Esophagus squamous epithelium (tissue), 5 donors: ENCODE measurements at regions not wholly inside any gene's neighbourhood (a gene's known extent, or its start where the extent isn't known, plus 50 kb on each side); places are given as distances from the start of the nearest gene placed in this dataset.

Experiments
- DNase-seq: peaks from one replicate; lab custom pipeline; 2025; lab: John Stamatoyannopoulos, UW
- H3K27ac ChIP-seq, 4 donors: fragments of 200-600 bp; sonication (generic); one replicate each; pipeline ENCODE4 v1.5.1; 2016 to 2019; ENCODE audit warnings: mild to moderate bottlenecking in 1 of 4
- H3K27me3 ChIP-seq, 4 donors: fragments of 200-600 bp; sonication (generic); 1 replicate in 3 of 4; 2 replicates in 1 of 4; pipeline versions ENCODE4 v1.5.1 to v1.6.0; 2017 to 2021; ENCODE audit warnings: antibody characterized with exemption in 1 of 4
- H3K36me3 ChIP-seq, 3 donors: fragments of 200-600 bp; sonication (generic); one replicate each; pipeline ENCODE4 v1.5.1; 2016 to 2019
- H3K4me1 ChIP-seq, 3 donors: fragments of 200-600 bp; sonication (generic); one replicate each; pipeline ENCODE4 v1.5.1; 2017 to 2019
- H3K4me3 ChIP-seq, 4 donors: fragments of 200-600 bp; sonication (generic); 1 replicate in 3 of 4; 2 replicates in 1 of 4; pipeline ENCODE4 v1.5.1; 2016 to 2019; ENCODE audit warnings: mild to moderate bottlenecking in 2 of 4, moderate library complexity in 1 of 4
- H3K9me3 ChIP-seq, 3 donors: fragments of 200-600 bp; sonication (generic); one replicate each; pipeline ENCODE4 v1.5.1; 2016 to 2019
- POLR2A ChIP-seq, 4 donors: fragments of 450-650 bp; IDR thresholded peaks; one replicate each; pipeline ENCODE4 v1.6.1; 2017; ENCODE audit warnings: antibody characterized with exemption in 4 of 4, mild to moderate bottlenecking in 4 of 4, moderate library complexity in 3 of 4
- WGBS, 2 donors: methylation state at CpG; one replicate each; pipeline ENCODE4 v1.1.5; 2018; 5-methylcytosine and 5-hydroxymethylcytosine counted together
- intact Hi-C: fragments of 100-400 bp; cut with DNase I; formaldehyde crosslinking; loops from one replicate; pipeline ENCODE4 v1.15.0; 2022
- TF ChIP-seq, protein P1 (sequence below), 6 experiments: fragments of 450-650 bp in 4 of 6; fragments of 200-600 bp in 2 of 6; sonication (generic) in 2 of 6; IDR thresholded peaks; one replicate each; pipeline ENCODE4 v1.5.1; 2016 to 2019; ENCODE audit warnings: antibody characterized with exemption in 6 of 6, mild to moderate bottlenecking in 4 of 6, moderate library complexity in 4 of 6
- donor health status: DM: yes; HTN: yes; CAD: no.

DNA sequence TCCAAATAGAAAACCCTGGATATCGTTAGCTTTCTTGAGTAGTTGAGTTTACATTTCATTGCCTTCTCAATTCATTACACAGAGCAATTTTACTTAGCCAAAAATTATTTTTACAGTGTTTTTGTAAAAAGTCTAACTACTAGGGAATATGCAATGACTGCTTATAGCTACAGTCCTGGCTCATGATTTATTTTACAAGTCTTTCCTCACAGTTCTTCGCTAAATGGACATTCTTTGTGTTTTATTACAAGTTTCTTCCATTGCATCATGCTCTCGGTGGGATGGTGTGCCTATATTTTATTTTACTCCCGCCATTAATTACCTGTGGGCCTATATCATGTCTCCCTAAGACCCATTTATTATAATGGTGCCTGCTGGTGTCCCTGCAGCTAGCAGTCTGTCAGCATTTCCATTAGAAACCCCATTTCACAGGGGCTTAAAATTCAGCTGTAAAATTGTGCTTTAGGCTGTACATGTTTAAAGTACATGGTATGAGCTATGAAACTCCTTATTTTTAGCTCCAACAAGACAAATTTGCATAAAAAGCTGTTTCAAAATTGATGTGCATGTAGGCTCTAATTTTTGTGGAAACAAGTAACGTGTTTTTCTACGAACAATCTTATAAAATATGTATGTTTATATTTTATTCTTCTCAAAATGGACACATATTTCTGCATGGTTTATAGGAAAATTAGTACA, 227.4 kb downstream of the SLC7A11 start:
- 73 to 80% methylated on average over 6 of the region's 6 CpGs for WGBS, 2 donors
- no peak for DNase-seq
- no peak overlapping the region for H3K4me3 ChIP-seq
- no peaks in the 10 kb centered on the region for H3K9me3 ChIP-seq
- H3K27ac ChIP-seq, result no peak overlapping the region
- no peaks in the 10 kb centered on the region for H3K4me1 ChIP-seq
- TF ChIP-seq, protein P1, sequence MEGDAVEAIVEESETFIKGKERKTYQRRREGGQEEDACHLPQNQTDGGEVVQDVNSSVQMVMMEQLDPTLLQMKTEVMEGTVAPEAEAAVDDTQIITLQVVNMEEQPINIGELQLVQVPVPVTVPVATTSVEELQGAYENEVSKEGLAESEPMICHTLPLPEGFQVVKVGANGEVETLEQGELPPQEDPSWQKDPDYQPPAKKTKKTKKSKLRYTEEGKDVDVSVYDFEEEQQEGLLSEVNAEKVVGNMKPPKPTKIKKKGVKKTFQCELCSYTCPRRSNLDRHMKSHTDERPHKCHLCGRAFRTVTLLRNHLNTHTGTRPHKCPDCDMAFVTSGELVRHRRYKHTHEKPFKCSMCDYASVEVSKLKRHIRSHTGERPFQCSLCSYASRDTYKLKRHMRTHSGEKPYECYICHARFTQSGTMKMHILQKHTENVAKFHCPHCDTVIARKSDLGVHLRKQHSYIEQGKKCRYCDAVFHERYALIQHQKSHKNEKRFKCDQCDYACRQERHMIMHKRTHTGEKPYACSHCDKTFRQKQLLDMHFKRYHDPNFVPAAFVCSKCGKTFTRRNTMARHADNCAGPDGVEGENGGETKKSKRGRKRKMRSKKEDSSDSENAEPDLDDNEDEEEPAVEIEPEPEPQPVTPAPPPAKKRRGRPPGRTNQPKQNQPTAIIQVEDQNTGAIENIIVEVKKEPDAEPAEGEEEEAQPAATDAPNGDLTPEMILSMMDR (IDR thresholded peaks at IDR 0.05), result no peak
- no peak for TF ChIP-seq POLR2A (IDR thresholded peaks at IDR 0.05)
- no peaks in the 10 kb centered on the region for H3K27me3 ChIP-seq
- intact Hi-C loops, result no loop called here
- no peaks in the 10 kb centered on the region for H3K36me3 ChIP-seq

DNA sequence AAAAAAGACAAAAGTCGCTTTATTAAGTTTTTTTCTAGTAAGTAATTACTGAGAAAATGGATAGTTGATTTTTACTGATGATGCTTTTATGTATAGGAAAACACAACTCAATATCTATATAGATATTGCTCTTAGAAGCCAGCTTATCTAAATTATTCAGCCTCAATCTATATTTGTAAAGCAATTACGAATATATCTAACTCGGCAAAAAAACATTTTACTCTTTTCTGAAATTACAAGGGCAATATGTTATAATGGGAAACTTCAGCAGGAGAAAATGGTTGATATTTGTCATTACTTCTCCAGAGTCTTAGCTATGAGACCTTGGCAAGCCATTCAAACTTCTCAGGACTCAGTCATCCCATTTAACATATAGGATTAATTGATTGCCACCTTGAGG, 228.5 kb downstream of the SLC7A11 start:
- Histone ChIP-seq H3K4me3 (no peak overlapping the region), H3K36me3 (no peaks in the 10 kb centered on the region), H3K27me3 (no peaks in the 10 kb centered on the region), H3K9me3 (no peaks in the 10 kb centered on the region), H3K4me1 (no peaks in the 10 kb centered on the region), H3K27ac (no peak overlapping the region)
- no peak for DNase-seq
- WGBS, 2 donors, result 59 to 80% methylated on average over 3 of the region's 3 CpGs
- intact Hi-C loops, result no loop called here
- no peak for TF ChIP-seq POLR2A (IDR thresholded peaks at IDR 0.05)
- TF ChIP-seq, protein P1 (IDR thresholded peaks at IDR 0.05), result no peak

DNA sequence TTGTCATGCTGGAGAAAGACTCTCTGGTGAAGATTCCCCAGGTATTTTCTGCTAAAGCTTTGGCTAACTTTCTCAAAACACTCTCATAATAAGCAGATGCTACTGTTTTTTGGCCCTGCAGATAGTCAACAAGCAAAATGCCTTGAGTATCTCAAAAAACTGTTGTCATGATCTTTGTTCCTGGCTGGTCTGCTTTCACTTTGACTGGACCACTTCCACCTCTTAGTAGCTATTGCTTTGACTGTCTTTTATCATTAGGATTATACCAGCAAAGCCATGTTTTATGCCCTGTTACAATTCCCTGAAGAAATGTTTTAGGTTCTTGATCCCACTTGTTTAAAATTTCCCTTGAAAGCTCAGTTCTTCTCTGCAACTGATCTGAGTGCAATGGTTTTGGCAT, 231.5 kb downstream of the SLC7A11 start:
- TF ChIP-seq, protein P1 (IDR thresholded peaks at IDR 0.05), result no peak
- no peak for TF ChIP-seq POLR2A (IDR thresholded peaks at IDR 0.05)
- no peak for DNase-seq
- Histone ChIP-seq H3K27ac (no peak overlapping the region), H3K4me1 (no peaks in the 10 kb centered on the region), H3K27me3 (no peaks in the 10 kb centered on the region), H3K36me3 (no peaks in the 10 kb centered on the region), H3K4me3 (no peak overlapping the region), H3K9me3 (no peaks in the 10 kb centered on the region)
- intact Hi-C loops, result no loop called here

DNA sequence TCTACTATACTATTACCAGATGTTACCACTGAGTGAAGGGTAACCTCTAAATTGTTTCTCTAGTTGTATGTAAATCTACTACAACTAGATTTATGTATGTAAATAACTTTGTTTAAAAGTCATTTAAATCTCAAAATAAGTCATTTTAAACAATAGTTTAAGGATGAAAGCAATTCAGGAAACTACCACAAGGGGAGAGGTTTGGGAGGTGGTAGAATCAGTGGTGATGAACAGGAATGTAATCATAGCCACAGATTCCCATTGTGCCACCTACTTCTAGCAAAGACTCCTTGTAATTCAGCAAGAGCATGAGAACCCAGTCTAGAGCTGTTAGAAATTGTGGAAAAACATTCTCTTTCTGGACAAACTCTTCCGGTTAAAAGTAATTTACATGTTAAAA, 234.6 kb downstream of the SLC7A11 start:
- H3K36me3 ChIP-seq, result no peaks in the 10 kb centered on the region
- WGBS, 2 donors, result 82 to 96% methylated on average over 1 of the region's 1 CpG
- no peak for DNase-seq
- H3K4me3 ChIP-seq, result no peak overlapping the region
- no peaks in the 10 kb centered on the region for H3K27me3 ChIP-seq
- H3K9me3 ChIP-seq, result no peaks in the 10 kb centered on the region
- TF ChIP-seq, protein P1 (IDR thresholded peaks at IDR 0.05), result peak in 2 of 6 experiments; percentile 10 to 35
- no peak for TF ChIP-seq POLR2A (IDR thresholded peaks at IDR 0.05)
- intact Hi-C loops, result no loop called here
- no peaks in the 10 kb centered on the region for H3K4me1 ChIP-seq
- H3K27ac ChIP-seq, result no peak overlapping the region

DNA sequence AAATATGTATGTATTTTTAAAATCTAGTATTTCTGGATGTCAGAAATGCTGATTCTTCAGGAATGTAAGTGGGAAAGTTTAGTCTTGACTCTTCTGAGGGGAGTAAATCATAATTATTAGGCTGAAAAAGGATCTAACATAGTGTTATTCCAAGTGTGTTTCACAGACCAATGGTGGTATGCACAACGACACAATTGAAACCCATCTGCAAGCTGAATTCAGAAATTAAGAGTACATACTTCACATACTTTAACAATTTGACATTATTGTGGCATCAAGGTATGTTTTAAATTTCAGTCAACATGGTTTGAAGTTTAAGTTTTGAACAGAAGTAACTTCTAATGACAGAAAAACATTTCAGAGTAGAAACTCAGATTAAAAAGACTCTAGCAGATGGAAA, 236.7 kb downstream of the SLC7A11 start:
- no peak for TF ChIP-seq POLR2A (IDR thresholded peaks at IDR 0.05)
- TF ChIP-seq, protein P1 (IDR thresholded peaks at IDR 0.05), result no peak
- H3K9me3 ChIP-seq, result no peaks in the 10 kb centered on the region
- no peaks in the 10 kb centered on the region for H3K36me3 ChIP-seq
- no peak overlapping the region for H3K4me3 ChIP-seq
- intact Hi-C loops, result no loop called here
- WGBS, 2 donors, result 95% methylated on average over 1 of the region's 1 CpG
- no peak for DNase-seq
- no peaks in the 10 kb centered on the region for H3K4me1 ChIP-seq
- H3K27me3 ChIP-seq, result no peaks in the 10 kb centered on the region
- no peak overlapping the region for H3K27ac ChIP-seq
